ENCODE measurements at regions not wholly inside any gene's neighbourhood (a gene's known extent, or its start where the extent isn't known, plus 50 kb on each side); places are given as distances from the start of the nearest gene placed in this dataset.
A peak's percentile ranks its signal among the peaks of the same experiment; 100 is the strongest.

DNA sequence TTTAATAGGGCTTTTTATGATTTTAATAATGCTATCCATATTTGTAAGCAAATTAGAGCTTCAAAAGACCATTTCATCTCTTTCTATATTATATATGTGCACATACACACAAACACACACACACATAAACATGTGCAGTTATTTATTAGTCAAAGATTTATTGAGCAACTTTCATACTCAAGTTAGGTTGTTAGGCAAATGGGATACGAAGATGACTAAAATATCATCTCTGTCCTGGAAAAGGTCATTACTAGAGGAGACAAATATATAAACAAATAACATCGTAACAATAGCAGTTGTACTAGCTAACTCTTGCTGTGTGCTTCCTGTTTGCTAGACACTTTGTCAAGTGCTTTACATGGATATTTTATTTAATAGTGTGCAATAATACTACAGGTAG, 307.9 kb downstream of the SNX13 start:
- Histone ChIP-seq H3K27ac (no peak overlapping the region), H3K4me3 (no peak overlapping the region), H3K27me3 (no peaks in the 10 kb centered on the region), H3K36me3 (no peaks in the 10 kb centered on the region), H3K9me3 (no peaks in the 10 kb centered on the region), H3K4me1 (no peaks in the 10 kb centered on the region)
- 72% methylated on average over 2 of the region's 2 CpGs for WGBS (ENCODE audit: insufficient coverage, low coverage, low lambda C conversion rate, missing lambda C conversion rate)
- TF ChIP-seq, protein P1, sequence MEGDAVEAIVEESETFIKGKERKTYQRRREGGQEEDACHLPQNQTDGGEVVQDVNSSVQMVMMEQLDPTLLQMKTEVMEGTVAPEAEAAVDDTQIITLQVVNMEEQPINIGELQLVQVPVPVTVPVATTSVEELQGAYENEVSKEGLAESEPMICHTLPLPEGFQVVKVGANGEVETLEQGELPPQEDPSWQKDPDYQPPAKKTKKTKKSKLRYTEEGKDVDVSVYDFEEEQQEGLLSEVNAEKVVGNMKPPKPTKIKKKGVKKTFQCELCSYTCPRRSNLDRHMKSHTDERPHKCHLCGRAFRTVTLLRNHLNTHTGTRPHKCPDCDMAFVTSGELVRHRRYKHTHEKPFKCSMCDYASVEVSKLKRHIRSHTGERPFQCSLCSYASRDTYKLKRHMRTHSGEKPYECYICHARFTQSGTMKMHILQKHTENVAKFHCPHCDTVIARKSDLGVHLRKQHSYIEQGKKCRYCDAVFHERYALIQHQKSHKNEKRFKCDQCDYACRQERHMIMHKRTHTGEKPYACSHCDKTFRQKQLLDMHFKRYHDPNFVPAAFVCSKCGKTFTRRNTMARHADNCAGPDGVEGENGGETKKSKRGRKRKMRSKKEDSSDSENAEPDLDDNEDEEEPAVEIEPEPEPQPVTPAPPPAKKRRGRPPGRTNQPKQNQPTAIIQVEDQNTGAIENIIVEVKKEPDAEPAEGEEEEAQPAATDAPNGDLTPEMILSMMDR (IDR thresholded peaks at IDR 0.05): no peak
- no peak for TF ChIP-seq POLR2A (IDR thresholded peaks at IDR 0.05)
- no peak for ATAC-seq
- no peak for DNase-seq
- intact Hi-C loops (cut with DNase I): no loop called here

DNA sequence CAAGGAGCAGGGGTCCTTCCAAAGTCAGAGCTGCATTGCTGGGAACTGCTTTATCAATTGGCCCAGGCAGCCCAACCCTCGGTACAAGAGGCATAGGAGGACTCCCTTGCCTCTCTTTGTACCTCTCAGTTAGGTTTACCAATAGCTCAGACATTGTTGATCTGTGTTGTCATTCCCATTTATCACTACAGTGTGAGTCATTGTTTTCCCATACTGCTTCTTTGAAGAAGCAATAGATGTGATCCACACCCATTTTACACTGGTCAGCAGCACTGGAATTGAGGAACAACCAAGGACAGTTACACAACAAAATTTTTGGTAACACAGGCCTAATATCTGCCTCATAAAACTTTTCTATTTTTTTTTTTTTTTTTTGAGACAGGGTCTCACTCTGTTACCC, 307.2 kb downstream of the SNX13 start:
- Histone ChIP-seq H3K4me3 (no peak overlapping the region), H3K9me3 (no peaks in the 10 kb centered on the region), H3K36me3 (no peaks in the 10 kb centered on the region), H3K27me3 (no peaks in the 10 kb centered on the region), H3K4me1 (no peaks in the 10 kb centered on the region), H3K27ac (no peak overlapping the region)
- intact Hi-C loops (cut with DNase I): no loop called here
- TF ChIP-seq, protein P1 (IDR thresholded peaks at IDR 0.05): no peak
- peak in 3 of 4 donors; percentile 28 to 97 (median 39) for ATAC-seq
- WGBS (ENCODE audit: insufficient coverage, low coverage, low lambda C conversion rate, missing lambda C conversion rate): no CpG with 5 or more reads among the region's 1 CpG
- no peak for DNase-seq

DNA sequence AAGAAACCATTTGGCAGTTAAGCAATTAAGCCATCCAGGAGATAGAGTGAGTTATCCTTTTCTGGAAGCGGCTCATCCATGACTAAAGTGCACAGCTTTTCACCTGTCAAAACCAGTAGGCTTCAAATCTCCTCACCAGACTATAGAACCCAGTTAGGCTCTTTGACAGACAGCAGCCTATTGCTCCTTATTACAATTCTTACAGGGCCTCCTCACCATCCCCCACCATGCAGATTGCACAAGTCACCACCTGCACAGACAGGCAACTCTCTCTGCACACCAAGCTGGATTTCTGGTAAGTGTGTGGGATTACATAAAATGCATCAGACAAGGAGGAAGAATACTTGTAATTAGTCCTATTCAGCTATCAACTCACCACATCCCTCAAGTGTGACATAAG, 301.6 kb downstream of the SNX13 start:
- DNase-seq (peak in 1 of 3 donors; percentile 60), ATAC-seq (peak in 3 of 4 donors; percentile 50 to 84 (median 63))
- Histone ChIP-seq H3K27ac (no peak overlapping the region), H3K27me3 (no peaks in the 10 kb centered on the region), H3K4me1 (peaks cover 0 to 6% (median 0%) of the 10 kb centered on the region in 4 donors), H3K9me3 (no peaks in the 10 kb centered on the region), H3K36me3 (no peaks in the 10 kb centered on the region), H3K4me3 (no peak overlapping the region)
- no peak for TF ChIP-seq POLR2A (IDR thresholded peaks at IDR 0.05)
- TF ChIP-seq, protein P1 (IDR thresholded peaks at IDR 0.05): no peak
- WGBS (ENCODE audit: insufficient coverage, low coverage, low lambda C conversion rate, missing lambda C conversion rate): 100% methylated on average over 1 of the region's 1 CpG
- intact Hi-C loops (cut with DNase I): no loop called here

DNA sequence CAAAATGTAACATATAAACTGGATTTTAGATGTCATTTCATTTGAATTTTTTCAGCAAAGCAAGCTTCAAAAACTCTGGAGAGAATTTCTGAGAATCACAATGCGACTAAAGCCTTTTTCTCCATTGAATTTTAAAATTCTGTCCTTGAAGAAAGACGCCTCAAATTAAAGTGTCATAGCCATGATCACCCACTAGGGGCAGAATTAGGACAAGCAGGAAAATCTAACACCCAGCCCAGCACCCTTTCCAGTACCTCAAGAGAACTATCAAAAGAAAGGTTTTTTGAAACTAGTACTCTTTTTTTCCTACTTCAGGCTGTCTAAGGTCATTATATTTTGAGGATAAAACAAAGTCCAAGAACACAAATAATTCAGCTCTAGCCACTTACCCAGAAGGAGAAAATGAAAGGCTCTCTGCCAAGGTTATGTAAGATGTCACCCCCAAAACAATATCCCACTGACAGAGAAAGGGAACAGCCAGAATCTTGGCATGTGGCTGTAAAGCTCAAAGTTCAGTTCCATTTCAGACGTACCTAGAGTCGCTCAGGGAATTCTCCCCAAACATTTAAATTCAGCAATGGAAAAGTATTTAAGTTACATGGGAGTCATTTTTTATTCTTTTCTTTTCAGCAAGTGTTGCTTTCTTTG, 299.4 kb downstream of the SNX13 start:
- H3K4me3 ChIP-seq: no peak overlapping the region
- peaks cover 0 to 8% (median 0%) of the 10 kb centered on the region in 4 donors for H3K4me1 ChIP-seq
- DNase-seq: no peak
- WGBS (ENCODE audit: insufficient coverage, low coverage, low lambda C conversion rate, missing lambda C conversion rate): 38% methylated on average over 4 of the region's 4 CpGs
- no peaks in the 10 kb centered on the region for H3K36me3 ChIP-seq
- TF ChIP-seq POLR2A (IDR thresholded peaks at IDR 0.05): no peak
- TF ChIP-seq, protein P1 (IDR thresholded peaks at IDR 0.05): peak; percentile 53 to 74 (median 58)
- no peaks in the 10 kb centered on the region for H3K9me3 ChIP-seq
- H3K27ac ChIP-seq: peak overlapping the region in 2 of 3 donors; percentile 10 to 24
- intact Hi-C loops (cut with DNase I): loop anchor here in 1 of 2 donors (10.0 kb wide), 1 partner anchor 336 kb away; no protein-coding TSS in a partner anchor
- H3K27me3 ChIP-seq: no peaks in the 10 kb centered on the region
- ATAC-seq: peak; percentile 70 to 82 (median 76)

Data from right lobe of liver (tissue), 6 donors.